ENCODE measurements at regions not wholly inside any gene's neighbourhood (a gene's known extent, or its start where the extent isn't known, plus 50 kb on each side); places are given as distances from the start of the nearest gene placed in this dataset.

GRCh38 chr2:16496426-16497388, 168.9 kb downstream of the CYRIA start:
- no peak for DNase-seq

GRCh38 chr2:16495509-16496208, 170.0 kb downstream of the CYRIA start:
- no peak for DNase-seq

GRCh38 chr2:16494836-16495508, 170.7 kb downstream of the CYRIA start:
- DNase-seq: no peak

GRCh38 chr2:16493788-16494187, 171.8 kb downstream of the CYRIA start:
- DNase-seq: no peak

- DNase-seq: no peak
These were observed 177.9 kb downstream of the CYRIA start for GRCh38 chr2:16487686-16488085.

GRCh38 chr2:16485251-16485650, 180.4 kb downstream of the CYRIA start:
- DNase-seq: no peak

- DNase-seq: no peak
These were observed 183.2 kb downstream of the CYRIA start for GRCh38 chr2:16482460-16482859.

GRCh38 chr2:16481351-16481750, 184.3 kb downstream of the CYRIA start:
- no peak for DNase-seq

GRCh38 chr2:16479721-16480120, 185.9 kb downstream of the CYRIA start:
- DNase-seq: no peak

GRCh38 chr2:16478434-16479210, 187.0 kb downstream of the CYRIA start:
- DNase-seq: no peak

GRCh38 chr2:16477648-16478047, 188.0 kb downstream of the CYRIA start:
- no peak for DNase-seq

GRCh38 chr2:16476866-16477265, 188.8 kb downstream of the CYRIA start:
- no peak for DNase-seq

GRCh38 chr2:16475986-16476567, 189.6 kb downstream of the CYRIA start:
- no peak for DNase-seq

GRCh38 chr2:16475586-16475985, 190.0 kb downstream of the CYRIA start:
- DNase-seq: no peak

- no peak for DNase-seq
These were observed 192.1 kb downstream of the CYRIA start for GRCh38 chr2:16473575-16473974.

GRCh38 chr2:16470936-16471490, 194.6 kb downstream of the CYRIA start:
- no peak for DNase-seq

GRCh38 chr2:16466821-16467151, 198.8 kb downstream of the CYRIA start:
- DNase-seq: no peak

GRCh38 chr2:16466133-16466820, 199.4 kb downstream of the CYRIA start:
- no peak for DNase-seq

GRCh38 chr2:16464641-16465040, 201.0 kb downstream of the CYRIA start:
- DNase-seq: no peak

GRCh38 chr2:16462958-16463357, 202.7 kb downstream of the CYRIA start:
- DNase-seq: no peak

- DNase-seq: no peak
These were observed 204.0 kb downstream of the CYRIA start for GRCh38 chr2:16461672-16462071.

GRCh38 chr2:16459606-16460005, 206.0 kb downstream of the CYRIA start:
- DNase-seq: no peak

All from stimulated activated CD4-positive, alpha-beta T cell treated with anti-CD3 and anti-CD28 coated beads, Interleukin-12 subunit alpha, Interleukin-12 subunit beta, amount 100 ng/mL, for 4 hours (primary cell).